Transverse colon (tissue), 4 donors: ENCODE measurements at regions not wholly inside any gene's neighbourhood (a gene's known extent, or its start where the extent isn't known, plus 50 kb on each side); places are given as distances from the start of the nearest gene placed in this dataset.

Source experiments
- CTCF ChIP-seq, 5 experiments: fragments of 200-600 bp in 3 of 5; fragments of 450-650 bp in 2 of 5; sonication (generic) in 3 of 5; IDR thresholded peaks; 1 replicate in 2 of 5; 2 replicates in 3 of 5; pipeline ENCODE4 v1.5.1; 2016 to 2017; ENCODE audit warnings: antibody characterized with exemption in 5 of 5, inconsistent platforms in 3 of 5, mild to moderate bottlenecking in 2 of 5, moderate library complexity in 1 of 5
- EP300 ChIP-seq: sonication (generic); formaldehyde crosslinking; IDR thresholded peaks from one replicate; pipeline ENCODE4 v1.6.1; 2017; ENCODE audit warnings: antibody characterized with exemption, low read depth
- POLR2A ChIP-seq: fragments of 450-650 bp; IDR thresholded peaks from one replicate; pipeline ENCODE4 v1.6.1; 2016; ENCODE audit warnings: antibody characterized with exemption, mild to moderate bottlenecking, moderate library complexity
- POLR2AphosphoS5 ChIP-seq, 3 donors: sonication (generic); formaldehyde crosslinking; IDR thresholded peaks; one replicate each; pipeline ENCODE4 v1.6.1; 2016; ENCODE audit warnings: antibody characterized with exemption in 3 of 3

GRCh38 chr1:219782311-219782710 lies 146.0 kb downstream of the SLC30A10 start:
- TF ChIP-seq POLR2A (no peak), CTCF (IDR thresholded peaks at IDR 0.05) (no peak), POLR2AphosphoS5 (IDR thresholded peaks at IDR 0.05) (no peak), EP300 (no peak)
